ENCODE measurements at regions not wholly inside any gene's neighbourhood (a gene's known extent, or its start where the extent isn't known, plus 50 kb on each side); places are given as distances from the start of the nearest gene placed in this dataset.

DNA sequence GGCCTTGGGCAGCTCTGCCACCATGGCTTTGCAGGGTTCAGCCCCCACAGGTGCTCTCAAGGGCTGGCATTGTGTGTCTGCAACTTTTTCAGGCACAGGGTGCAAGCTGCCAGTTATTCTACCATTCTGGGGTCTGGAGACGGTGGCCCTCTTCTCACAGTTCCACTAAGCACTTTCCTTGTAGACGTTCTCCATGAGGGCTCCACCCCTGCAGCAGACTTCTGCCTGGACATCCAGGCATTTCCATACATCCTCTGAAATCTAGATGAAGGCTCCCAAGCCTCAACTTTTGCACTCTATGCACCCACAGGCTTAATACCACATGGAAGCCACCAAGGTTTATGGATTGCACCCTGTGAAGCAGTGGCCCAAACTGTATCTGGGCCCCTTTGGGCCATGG is 91.0 kb upstream of the RND3 start:
- Histone ChIP-seq H3K9ac (ENCODE audit: low read length) (no peak overlapping the region), H4K20me1 (ENCODE audit: insufficient read depth, low read length) (no peaks in the 10 kb centered on the region), H3K36me3 (replicated peaks; ENCODE audit: low read depth, low read length) (no peaks in the 10 kb centered on the region), H3K9me3 (ENCODE audit: insufficient read depth, low read length) (peaks cover 11% of the 10 kb centered on the region; the same call in 1 of the 2 replicates), H3K4me2 (ENCODE audit: low read length) (no peak overlapping the region), H3K27me3 (ENCODE audit: low read depth, low read length) (no peaks in the 10 kb centered on the region), H3K4me3 (ENCODE audit: low read length) (no peak overlapping the region), H3K79me2 (ENCODE audit: low read length) (no peaks in the 10 kb centered on the region), H3K27ac (ENCODE audit: low read length) (no peak overlapping the region), H3K4me1 (ENCODE audit: low read length) (no peaks in the 10 kb centered on the region), H2AFZ (ENCODE audit: low read depth, low read length) (no peak overlapping the region)
- TF ChIP-seq EZH2phosphoT487 (IDR thresholded peaks at IDR 0.05; ENCODE audit: low read depth): no peak
- TF ChIP-seq, protein P1, sequence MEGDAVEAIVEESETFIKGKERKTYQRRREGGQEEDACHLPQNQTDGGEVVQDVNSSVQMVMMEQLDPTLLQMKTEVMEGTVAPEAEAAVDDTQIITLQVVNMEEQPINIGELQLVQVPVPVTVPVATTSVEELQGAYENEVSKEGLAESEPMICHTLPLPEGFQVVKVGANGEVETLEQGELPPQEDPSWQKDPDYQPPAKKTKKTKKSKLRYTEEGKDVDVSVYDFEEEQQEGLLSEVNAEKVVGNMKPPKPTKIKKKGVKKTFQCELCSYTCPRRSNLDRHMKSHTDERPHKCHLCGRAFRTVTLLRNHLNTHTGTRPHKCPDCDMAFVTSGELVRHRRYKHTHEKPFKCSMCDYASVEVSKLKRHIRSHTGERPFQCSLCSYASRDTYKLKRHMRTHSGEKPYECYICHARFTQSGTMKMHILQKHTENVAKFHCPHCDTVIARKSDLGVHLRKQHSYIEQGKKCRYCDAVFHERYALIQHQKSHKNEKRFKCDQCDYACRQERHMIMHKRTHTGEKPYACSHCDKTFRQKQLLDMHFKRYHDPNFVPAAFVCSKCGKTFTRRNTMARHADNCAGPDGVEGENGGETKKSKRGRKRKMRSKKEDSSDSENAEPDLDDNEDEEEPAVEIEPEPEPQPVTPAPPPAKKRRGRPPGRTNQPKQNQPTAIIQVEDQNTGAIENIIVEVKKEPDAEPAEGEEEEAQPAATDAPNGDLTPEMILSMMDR (IDR thresholded peaks at IDR 0.05; ENCODE audit: low read depth, low read length): no peak

DNA sequence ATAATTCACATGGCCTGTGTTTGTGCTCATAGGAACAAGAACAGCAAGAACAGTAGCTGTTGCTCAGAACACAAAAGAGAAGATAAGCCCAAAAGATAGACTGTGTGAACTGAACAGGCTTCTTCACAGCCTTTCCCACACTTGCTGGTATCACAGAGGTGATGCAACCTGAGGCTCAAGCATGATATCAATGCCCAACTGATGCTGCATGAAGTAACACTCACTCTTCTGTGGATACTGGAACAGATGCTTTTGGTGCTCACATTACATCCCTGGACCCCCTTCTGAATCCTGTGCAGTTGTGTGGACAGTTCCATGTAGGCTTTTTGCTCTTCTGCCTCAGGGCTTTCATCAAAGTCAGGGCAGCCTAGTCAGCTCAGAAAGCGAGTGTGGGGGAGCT is 88.4 kb upstream of the RND3 start:
- TF ChIP-seq, protein P1 (IDR thresholded peaks at IDR 0.05; ENCODE audit: low read depth, low read length): no peak
- no peak for TF ChIP-seq EZH2phosphoT487 (IDR thresholded peaks at IDR 0.05; ENCODE audit: low read depth)

DNA sequence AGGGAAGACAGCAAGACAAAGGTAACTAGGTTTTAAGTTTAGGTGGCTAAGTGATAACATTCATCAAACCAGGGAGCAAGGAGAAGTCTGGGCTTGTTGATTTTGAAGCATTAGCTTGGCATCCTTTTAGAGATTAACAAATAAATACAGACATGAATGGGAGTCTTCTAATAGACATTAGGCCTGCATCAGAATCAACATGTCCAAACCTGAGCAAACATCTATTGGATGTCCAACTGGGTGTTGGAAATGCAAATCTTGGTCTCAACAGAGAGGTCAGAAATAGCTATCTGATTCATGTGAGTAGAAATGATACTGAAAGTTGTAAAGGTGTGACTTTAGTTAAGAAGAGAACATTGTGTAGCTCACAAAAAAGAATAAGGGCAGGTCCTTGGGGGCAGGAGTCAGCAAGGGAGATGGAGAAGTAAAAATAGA is 85.5 kb upstream of the RND3 start:
- Histone ChIP-seq H3K27me3 (ENCODE audit: low read depth, low read length) (no peaks in the 10 kb centered on the region), H3K36me3 (replicated peaks; ENCODE audit: low read depth, low read length) (no peaks in the 10 kb centered on the region), H3K4me3 (ENCODE audit: low read length) (no peak overlapping the region), H3K4me2 (ENCODE audit: low read length) (no peak overlapping the region), H2AFZ (ENCODE audit: low read depth, low read length) (no peak overlapping the region), H3K27ac (ENCODE audit: low read length) (no peak overlapping the region), H3K9me3 (ENCODE audit: insufficient read depth, low read length) (no peaks in the 10 kb centered on the region), H3K4me1 (ENCODE audit: low read length) (peaks cover 4% of the 10 kb centered on the region), H3K9ac (ENCODE audit: low read length) (no peak overlapping the region), H4K20me1 (ENCODE audit: insufficient read depth, low read length) (no peaks in the 10 kb centered on the region), H3K79me2 (ENCODE audit: low read length) (no peaks in the 10 kb centered on the region)
- TF ChIP-seq, protein P1 (IDR thresholded peaks at IDR 0.05; ENCODE audit: low read depth, low read length): no peak
- TF ChIP-seq EZH2phosphoT487 (IDR thresholded peaks at IDR 0.05; ENCODE audit: low read depth): no peak

More for the DNA sequence above, 88.4 kb upstream of the RND3 start:
- Histone ChIP-seq H3K4me2 (ENCODE audit: low read length) (no peak overlapping the region), H3K27ac (ENCODE audit: low read length) (no peak overlapping the region), H3K27me3 (ENCODE audit: low read depth, low read length) (no peaks in the 10 kb centered on the region), H4K20me1 (ENCODE audit: insufficient read depth, low read length) (no peaks in the 10 kb centered on the region), H3K4me1 (ENCODE audit: low read length) (peaks cover 4% of the 10 kb centered on the region), H2AFZ (ENCODE audit: low read depth, low read length) (no peak overlapping the region), H3K4me3 (ENCODE audit: low read length) (no peak overlapping the region), H3K36me3 (replicated peaks; ENCODE audit: low read depth, low read length) (no peaks in the 10 kb centered on the region), H3K9ac (ENCODE audit: low read length) (no peak overlapping the region), H3K9me3 (ENCODE audit: insufficient read depth, low read length) (peaks cover 11% of the 10 kb centered on the region; the same call in 1 of the 2 replicates), H3K79me2 (ENCODE audit: low read length) (no peaks in the 10 kb centered on the region)

DNA sequence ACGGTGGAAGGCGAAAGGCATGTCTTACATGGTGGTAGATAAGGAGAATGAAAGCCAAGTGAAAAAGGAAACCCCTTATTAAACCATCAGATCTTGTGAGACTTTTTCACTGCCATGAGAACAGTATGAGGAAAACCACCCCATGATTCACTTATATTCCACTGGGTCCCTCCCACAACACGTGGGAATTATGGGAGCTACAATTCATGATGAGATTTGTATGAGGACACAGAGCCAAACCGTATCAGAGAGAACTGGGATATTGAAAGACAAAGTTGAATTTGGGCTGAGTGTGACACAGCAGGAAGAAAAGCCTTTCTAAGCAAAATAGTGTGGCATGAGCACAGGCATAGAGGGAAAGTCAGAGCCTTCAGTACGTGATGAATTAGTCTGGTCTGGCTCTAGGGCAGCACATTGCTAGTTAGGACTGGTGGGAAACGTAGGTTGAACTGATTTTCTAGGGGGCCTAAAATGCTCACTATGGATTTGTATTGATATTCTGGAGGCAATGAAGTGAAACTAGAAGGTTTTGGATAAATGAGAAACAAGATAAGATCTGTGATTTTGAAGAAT is 84.8 kb upstream of the RND3 start:
- TF ChIP-seq, protein P1 (IDR thresholded peaks at IDR 0.05; ENCODE audit: low read depth, low read length): no peak
- no peak for TF ChIP-seq EZH2phosphoT487 (IDR thresholded peaks at IDR 0.05; ENCODE audit: low read depth)
- no peak overlapping the region for H3K9ac ChIP-seq (ENCODE audit: low read length)
- H3K4me3 ChIP-seq (ENCODE audit: low read length): no peak overlapping the region
- no peak overlapping the region for H3K4me2 ChIP-seq (ENCODE audit: low read length)
- no peaks in the 10 kb centered on the region for H4K20me1 ChIP-seq (ENCODE audit: insufficient read depth, low read length)
- H2AFZ ChIP-seq (ENCODE audit: low read depth, low read length): no peak overlapping the region
- H3K27ac ChIP-seq (ENCODE audit: low read length): no peak overlapping the region
- no peaks in the 10 kb centered on the region for H3K27me3 ChIP-seq (ENCODE audit: low read depth, low read length)
- no peaks in the 10 kb centered on the region for H3K79me2 ChIP-seq (ENCODE audit: low read length)
- H3K4me1 ChIP-seq (ENCODE audit: low read length): peaks cover 4% of the 10 kb centered on the region
- H3K36me3 ChIP-seq (replicated peaks; ENCODE audit: low read depth, low read length): no peaks in the 10 kb centered on the region
- H3K9me3 ChIP-seq (ENCODE audit: insufficient read depth, low read length): no peaks in the 10 kb centered on the region

Data from OCI-LY3 (cell line).